Endothelial cell of umbilical vein (primary cell): ENCODE measurements at regions not wholly inside any gene's neighbourhood (a gene's known extent, or its start where the extent isn't known, plus 50 kb on each side); places are given as distances from the start of the nearest gene placed in this dataset.
"Not testable (repeated sequence)": the region's sequence is repeated elsewhere in the genome, so short reads cannot be mapped to it uniquely, and the experiment has no call there.

Source experiments
- MAX ChIP-seq: IDR thresholded peaks from 2 replicates; pipeline ENCODE4 v1.6.1; 2011; ENCODE audit not compliant: insufficient read depth, insufficient read length
- MYC ChIP-seq: IDR thresholded peaks from one replicate; pipeline ENCODE4 v1.6.1; 2011; ENCODE audit warnings: mild to moderate bottlenecking, low read depth, low read length
- POLR2A ChIP-seq: IDR thresholded peaks from 2 replicates; pipeline ENCODE4 v1.6.1; 2012; ENCODE audit warnings: low read depth, mild to moderate bottlenecking, control low read depth, low read length
- TF ChIP-seq, protein P1 (sequence below), 2 donors: IDR thresholded peaks; 1 replicate in 1 of 2; 2 replicates in 1 of 2; pipeline ENCODE4 v1.5.1; 2011; ENCODE audit warnings: low read length in 2 of 2, mild to moderate bottlenecking in 2 of 2, moderate library complexity in 2 of 2, control low read depth in 1 of 2, inconsistent platforms in 1 of 2, low read depth in 1 of 2; ENCODE audit not compliant: insufficient read depth in 1 of 2; ENCODE audit errors: extremely low read depth in 1 of 2

- not testable (repeated sequence) for TF ChIP-seq POLR2A, MAX, MYC
- TF ChIP-seq, protein P1, sequence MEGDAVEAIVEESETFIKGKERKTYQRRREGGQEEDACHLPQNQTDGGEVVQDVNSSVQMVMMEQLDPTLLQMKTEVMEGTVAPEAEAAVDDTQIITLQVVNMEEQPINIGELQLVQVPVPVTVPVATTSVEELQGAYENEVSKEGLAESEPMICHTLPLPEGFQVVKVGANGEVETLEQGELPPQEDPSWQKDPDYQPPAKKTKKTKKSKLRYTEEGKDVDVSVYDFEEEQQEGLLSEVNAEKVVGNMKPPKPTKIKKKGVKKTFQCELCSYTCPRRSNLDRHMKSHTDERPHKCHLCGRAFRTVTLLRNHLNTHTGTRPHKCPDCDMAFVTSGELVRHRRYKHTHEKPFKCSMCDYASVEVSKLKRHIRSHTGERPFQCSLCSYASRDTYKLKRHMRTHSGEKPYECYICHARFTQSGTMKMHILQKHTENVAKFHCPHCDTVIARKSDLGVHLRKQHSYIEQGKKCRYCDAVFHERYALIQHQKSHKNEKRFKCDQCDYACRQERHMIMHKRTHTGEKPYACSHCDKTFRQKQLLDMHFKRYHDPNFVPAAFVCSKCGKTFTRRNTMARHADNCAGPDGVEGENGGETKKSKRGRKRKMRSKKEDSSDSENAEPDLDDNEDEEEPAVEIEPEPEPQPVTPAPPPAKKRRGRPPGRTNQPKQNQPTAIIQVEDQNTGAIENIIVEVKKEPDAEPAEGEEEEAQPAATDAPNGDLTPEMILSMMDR (IDR thresholded peaks at IDR 0.05; ENCODE audit: extremely low read depth in 1 of 2, insufficient read depth in 1 of 2, low read depth in 1 of 2, low read length in 2 of 2), result not testable (repeated sequence)
These were observed 4429.9 kb upstream of the TPTE start for GRCh38 chr21:6091335-6092027.
